ENCODE measurements at regions not wholly inside any gene's neighbourhood (a gene's known extent, or its start where the extent isn't known, plus 50 kb on each side); places are given as distances from the start of the nearest gene placed in this dataset.
"Not testable (repeated sequence)": the region's sequence is repeated elsewhere in the genome, so short reads cannot be mapped to it uniquely, and the experiment has no call there.

DNA sequence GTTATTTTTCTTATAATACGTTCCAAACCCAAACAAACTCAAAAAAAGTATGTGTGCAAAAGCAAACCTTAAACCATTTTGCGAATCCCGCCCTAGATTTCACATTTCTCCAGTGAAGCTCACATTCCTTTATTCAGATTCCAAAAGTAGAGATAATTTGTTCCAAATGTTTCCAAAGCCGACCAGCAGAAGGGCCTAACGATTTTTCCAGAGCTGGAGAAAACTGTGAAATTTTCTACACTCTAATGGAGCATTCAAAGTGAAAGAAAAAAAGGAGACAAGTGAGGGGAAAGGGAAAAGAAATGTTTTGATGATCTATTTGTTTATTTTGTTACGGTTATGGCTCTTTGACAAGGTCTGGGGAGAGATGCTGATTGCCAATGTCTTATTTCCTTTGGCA lies 286.5 kb upstream of the SLC14A2 start:
- DNase-seq (ENCODE audit: low read depth): no peak
- H3K4me3 ChIP-seq (ENCODE audit: low read depth, low read length): no peak overlapping the region

DNA sequence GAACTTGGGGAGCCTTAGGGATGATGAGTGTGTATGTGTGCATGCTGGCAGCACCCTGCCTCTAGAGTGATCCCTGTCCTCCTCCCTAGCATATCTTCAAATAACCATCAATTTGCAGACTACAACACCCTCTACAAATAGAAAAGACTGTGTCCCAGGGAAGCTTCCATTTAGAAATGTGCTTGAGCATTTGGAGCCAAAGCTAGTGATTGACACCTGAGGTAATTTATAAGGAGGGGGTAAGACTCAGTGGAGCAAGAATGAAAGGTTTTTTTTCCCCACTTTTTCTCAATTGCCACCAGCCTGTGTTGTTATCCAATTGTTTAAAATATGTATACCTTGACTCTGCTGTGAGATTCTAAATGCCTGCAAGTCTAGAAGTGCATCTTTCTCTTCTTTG lies 286.0 kb upstream of the SLC14A2 start:
- no peak overlapping the region for H3K4me3 ChIP-seq (ENCODE audit: low read depth, low read length)
- DNase-seq (ENCODE audit: low read depth): no peak

DNA sequence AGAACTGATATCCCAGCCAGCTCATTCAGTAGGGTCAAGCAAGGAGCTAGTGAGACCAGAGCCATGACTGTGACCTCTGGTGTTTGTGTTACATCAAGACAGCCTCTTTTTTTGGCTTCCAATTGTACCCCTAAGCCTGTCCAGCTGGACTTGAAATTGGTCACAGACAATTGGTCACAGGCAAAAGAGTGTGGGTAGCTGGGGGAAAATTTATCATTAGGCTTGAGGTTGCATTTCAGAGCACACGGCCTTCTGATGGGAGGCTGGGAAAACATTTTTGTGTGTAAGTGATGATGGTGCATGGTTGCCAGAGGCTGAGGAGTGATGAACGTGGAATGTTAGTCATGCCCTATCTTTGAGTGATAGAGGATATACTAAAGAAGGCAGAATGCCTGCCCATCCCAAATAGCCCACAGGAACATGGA lies 285.1 kb upstream of the SLC14A2 start:
- H3K4me3 ChIP-seq (ENCODE audit: low read depth, low read length): no peak overlapping the region
- DNase-seq (ENCODE audit: low read depth): no peak

GRCh38 chr18:45332871-45333270 lies 282.4 kb upstream of the SLC14A2 start:
- DNase-seq (ENCODE audit: low read depth): no peak
- H3K4me3 ChIP-seq (ENCODE audit: low read depth, low read length): no peak overlapping the region

DNA sequence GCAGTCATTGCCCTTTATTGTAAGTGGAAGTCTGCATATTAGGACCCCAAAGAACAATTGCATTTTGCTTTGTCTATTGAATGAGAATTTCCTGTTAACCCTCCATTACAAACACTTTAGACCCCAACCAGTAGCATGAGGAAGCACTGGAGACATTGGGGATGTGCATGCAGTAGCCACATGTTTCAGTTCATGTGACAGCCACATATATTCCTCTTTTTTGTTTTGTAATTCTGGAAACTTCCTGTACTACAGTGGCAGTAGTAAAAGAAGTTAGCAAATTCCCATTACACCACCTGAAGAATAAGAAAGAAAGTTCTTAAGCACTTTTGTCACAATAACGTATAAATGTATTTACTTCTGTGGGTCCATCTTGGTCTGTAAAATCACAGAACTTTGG lies 281.1 kb upstream of the SLC14A2 start:
- DNase-seq (ENCODE audit: low read depth): no peak
- no peak overlapping the region for H3K4me3 ChIP-seq (ENCODE audit: low read depth, low read length)

DNA sequence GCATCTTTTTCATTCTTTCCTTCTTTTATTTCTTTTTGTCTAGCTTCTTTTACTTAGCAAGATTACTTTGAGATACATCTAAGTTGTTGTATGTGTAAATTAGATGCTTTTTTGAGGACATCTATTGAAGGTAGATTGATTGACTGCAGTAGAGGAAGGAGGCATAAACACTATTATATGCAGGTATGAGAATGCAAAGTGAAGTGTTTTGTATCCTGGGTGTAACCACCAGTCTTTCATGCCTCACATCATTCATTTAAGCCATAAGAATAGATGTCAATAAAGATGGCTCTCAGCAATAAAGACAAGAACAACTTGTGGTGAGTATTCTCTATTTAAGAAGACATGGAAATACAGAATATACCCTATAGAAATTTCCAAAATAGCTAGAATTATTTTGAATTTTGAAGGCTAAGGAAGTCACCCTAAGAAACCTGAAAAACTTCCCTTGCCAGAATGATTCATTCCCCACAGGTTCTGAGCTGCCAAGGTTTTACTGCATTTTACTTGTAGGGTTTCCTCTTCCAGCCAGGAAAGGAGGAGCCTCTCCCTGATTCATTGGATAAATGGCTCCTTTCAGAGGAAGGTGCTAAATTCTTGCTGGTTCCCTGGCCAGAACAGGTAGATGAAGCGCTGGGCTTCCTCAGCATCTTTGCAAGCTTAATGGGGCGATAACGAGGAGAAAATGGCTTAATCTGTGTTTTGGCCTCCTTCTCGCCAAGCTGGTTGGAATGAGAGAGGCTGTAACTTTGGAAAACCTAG lies 279.8 kb upstream of the SLC14A2 start:
- no peak overlapping the region for H3K4me3 ChIP-seq (ENCODE audit: low read depth, low read length)
- DNase-seq (ENCODE audit: low read depth): no peak

GRCh38 chr18:45336448-45336847 lies 278.8 kb upstream of the SLC14A2 start:
- no peak for DNase-seq (ENCODE audit: low read depth)
- H3K4me3 ChIP-seq (ENCODE audit: low read depth, low read length): no peak overlapping the region

DNA sequence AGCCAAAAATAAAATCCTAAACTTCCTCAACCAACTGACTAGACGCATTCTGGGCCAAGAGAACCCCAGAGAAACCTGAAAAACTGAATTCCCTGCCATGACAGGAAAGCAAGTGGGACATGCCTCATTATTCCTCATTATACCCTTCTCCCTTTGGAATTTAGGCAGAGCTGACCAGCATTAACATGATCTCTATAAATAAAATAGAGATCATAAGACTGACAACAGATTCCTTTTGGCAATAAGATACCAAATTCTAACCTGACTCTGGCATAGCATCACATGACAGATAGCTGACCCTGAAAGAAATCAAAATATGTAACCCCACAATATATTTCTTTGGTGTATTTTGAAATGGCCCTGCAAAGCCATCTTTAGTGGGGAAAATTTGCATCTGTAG lies 277.8 kb upstream of the SLC14A2 start:
- no peak for DNase-seq (ENCODE audit: low read depth)
- no peak overlapping the region for H3K4me3 ChIP-seq (ENCODE audit: low read depth, low read length)

- DNase-seq (ENCODE audit: low read depth): no peak
- no peak overlapping the region for H3K4me3 ChIP-seq (ENCODE audit: low read depth, low read length)
Measured at GRCh38 chr18:45339810-45340550, 275.3 kb upstream of the SLC14A2 start.

DNA sequence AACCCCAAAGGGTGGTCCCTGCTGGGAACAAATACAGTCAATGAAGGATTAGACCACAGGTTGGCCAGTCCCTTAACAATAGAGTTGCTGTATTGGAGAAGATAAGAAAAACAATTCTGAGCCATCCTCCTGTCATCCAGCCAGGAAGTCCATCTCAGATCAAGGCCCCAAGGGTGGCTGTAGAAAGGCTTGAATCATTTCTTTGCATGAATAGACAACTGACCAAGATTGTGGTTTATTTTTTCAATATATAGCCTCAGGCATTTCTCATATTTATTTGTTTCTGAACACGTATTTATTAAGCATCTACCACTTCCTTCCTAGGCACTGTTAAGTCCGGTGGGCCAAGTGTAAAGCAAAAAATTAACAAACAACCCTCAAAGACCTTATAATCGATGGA lies 274.4 kb upstream of the SLC14A2 start:
- no peak for DNase-seq (ENCODE audit: low read depth)
- H3K4me3 ChIP-seq (ENCODE audit: low read depth, low read length): no peak overlapping the region

GRCh38 chr18:45341454-45341853 lies 273.8 kb upstream of the SLC14A2 start:
- DNase-seq (ENCODE audit: low read depth): no peak
- H3K4me3 ChIP-seq (ENCODE audit: low read depth, low read length): no peak overlapping the region

GRCh38 chr18:45342166-45342565 lies 273.1 kb upstream of the SLC14A2 start:
- DNase-seq (ENCODE audit: low read depth): no peak
- no peak overlapping the region for H3K4me3 ChIP-seq (ENCODE audit: low read depth, low read length)

DNA sequence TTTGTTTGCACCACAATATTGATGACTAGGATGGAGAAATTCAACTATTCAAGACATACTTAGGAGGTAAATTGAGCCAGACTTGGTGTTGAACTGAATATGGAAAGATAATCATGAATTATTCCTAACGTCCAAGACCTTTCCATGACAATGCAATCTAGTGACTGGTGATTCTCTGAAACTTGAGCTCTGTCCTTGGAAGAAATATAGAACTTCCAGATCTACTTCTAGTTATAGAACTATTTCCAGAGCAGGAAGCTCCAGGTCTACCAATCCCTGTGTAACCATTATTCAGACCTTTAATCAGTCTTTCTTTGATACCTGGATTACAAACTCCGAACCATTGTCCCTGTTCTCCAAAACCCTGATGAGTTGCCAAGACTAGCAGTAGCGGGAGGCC lies 272.6 kb upstream of the SLC14A2 start:
- no peak for DNase-seq (ENCODE audit: low read depth)
- H3K4me3 ChIP-seq (ENCODE audit: low read depth, low read length): no peak overlapping the region

GRCh38 chr18:45343365-45343764 lies 271.9 kb upstream of the SLC14A2 start:
- no peak for DNase-seq (ENCODE audit: low read depth)
- no peak overlapping the region for H3K4me3 ChIP-seq (ENCODE audit: low read depth, low read length)

- H3K4me3 ChIP-seq (ENCODE audit: low read depth, low read length); DNase-seq (ENCODE audit: low read depth): not testable (repeated sequence)
Measured at GRCh38 chr18:45344680-45345079, 270.6 kb upstream of the SLC14A2 start.

GRCh38 chr18:45349019-45349418 lies 266.3 kb upstream of the SLC14A2 start:
- no peak for DNase-seq (ENCODE audit: low read depth)
- H3K4me3 ChIP-seq (ENCODE audit: low read depth, low read length): no peak overlapping the region

GRCh38 chr18:45349467-45349866 lies 265.8 kb upstream of the SLC14A2 start:
- H3K4me3 ChIP-seq (ENCODE audit: low read depth, low read length): no peak overlapping the region
- DNase-seq (ENCODE audit: low read depth): no peak

DNA sequence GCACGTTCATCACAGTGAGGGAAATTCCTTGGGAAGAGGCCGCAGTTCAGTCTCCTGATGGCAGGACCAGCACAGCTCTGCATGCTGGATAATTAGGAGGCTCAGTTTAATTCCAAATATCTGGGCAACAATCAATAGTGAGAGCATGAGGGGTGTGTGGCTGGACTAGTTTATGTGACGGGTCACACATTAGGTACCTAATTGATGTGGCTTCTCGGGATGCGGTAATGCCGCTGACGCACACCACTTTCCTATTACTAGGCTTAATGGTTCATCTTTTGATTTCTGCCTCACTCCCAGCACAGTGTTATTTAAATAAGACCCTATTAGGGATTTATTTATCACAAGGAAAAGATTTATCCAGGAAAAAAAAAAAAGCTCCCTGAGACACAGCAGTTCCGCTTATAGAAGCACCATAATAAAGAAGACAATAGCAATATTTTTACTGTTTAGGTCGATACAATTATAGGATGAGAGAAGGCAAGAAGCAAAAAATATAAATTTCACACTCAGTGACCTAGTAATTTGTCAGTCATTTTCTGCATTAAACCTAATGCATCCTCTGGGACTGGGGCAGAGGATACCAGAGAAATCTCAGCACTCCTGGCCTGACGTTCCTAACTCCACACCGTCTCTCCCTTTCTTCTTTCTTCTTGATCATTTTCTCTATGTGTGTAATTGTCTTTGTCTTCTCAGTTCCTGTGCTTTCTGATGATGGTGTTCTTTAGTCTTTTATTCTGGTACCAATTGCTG lies 264.7 kb upstream of the SLC14A2 start:
- H3K4me3 ChIP-seq (ENCODE audit: low read depth, low read length): no peak overlapping the region
- no peak for DNase-seq (ENCODE audit: low read depth)

DNA sequence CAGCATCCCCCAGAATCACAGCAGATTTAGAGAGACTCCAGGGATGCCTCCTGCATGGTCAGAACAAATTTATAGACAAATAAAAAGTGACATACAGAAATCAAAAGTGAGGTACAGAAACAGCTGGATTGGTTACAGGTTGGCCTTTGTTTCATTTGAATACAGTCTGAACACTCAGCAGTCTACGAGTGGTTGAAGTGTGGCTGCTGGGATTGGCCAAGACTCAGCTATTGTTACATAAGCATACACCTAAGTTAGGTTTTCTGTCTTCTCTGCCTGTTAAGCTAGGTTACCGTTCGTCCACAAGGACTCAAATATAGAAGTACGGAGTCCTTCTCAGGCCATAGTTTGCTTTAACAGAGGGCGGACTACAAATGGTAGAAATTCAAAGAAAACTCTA lies 262.4 kb upstream of the SLC14A2 start:
- no peak overlapping the region for H3K4me3 ChIP-seq (ENCODE audit: low read depth, low read length)
- DNase-seq (ENCODE audit: low read depth): no peak

DNA sequence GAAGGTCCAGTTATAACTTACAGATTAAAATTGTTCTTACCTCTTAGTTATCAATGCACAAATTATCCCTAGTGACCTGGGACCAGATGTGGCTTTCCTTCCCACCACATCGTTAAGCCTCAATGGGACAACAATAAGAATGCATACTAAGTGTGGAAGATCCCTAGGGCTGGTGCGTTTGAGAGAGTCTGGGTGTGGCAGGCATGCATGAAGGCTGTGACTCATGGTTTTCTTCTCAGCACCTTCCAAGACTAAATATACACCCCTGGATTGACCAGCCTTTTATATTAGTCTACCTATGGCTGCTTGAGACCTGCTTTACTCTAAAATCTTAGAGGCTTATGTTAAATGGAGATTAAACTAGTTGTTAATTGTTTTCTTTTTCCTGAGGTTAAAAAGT lies 261.7 kb upstream of the SLC14A2 start:
- DNase-seq (ENCODE audit: low read depth): no peak
- H3K4me3 ChIP-seq (ENCODE audit: low read depth, low read length): no peak overlapping the region
